Stimulated activated CD4-positive, alpha-beta T cell treated with anti-CD3 and anti-CD28 coated beads, Interleukin-15, amount 100 ng/mL, for 1 hour (primary cell): ENCODE measurements at regions not wholly inside any gene's neighbourhood (a gene's known extent, or its start where the extent isn't known, plus 50 kb on each side); places are given as distances from the start of the nearest gene placed in this dataset.

ENCODE experiments used
- DNase-seq, 2 donors: peaks; one replicate each; pipeline ENCODE4 v3.0.0-alpha.2; 2020; ENCODE audit warnings: low read depth in 1 of 2, low spot score in 1 of 2

DNA sequence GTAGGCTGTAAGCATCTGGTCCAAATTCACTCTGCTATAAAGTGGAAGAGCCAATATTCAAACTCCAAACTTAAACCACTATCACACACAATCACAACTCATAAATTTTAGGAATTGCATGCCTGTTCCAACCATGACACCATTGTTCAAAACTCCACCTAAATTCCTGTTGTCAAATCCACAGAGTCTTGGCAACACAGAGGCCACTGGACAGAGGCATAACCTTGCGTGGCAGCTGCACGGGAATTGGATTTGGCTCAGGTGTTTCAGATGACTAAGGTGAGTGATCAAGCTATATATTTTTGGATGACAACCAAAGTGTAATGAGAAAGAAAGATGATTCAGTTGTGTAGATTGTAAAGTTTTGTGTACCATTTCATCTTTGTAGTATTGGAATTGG, 422.7 kb upstream of the TNP1 start:
- no peak for DNase-seq

- no peak for DNase-seq
These were observed 419.7 kb upstream of the TNP1 start for GRCh38 chr2:217279556-217279955.

DNA sequence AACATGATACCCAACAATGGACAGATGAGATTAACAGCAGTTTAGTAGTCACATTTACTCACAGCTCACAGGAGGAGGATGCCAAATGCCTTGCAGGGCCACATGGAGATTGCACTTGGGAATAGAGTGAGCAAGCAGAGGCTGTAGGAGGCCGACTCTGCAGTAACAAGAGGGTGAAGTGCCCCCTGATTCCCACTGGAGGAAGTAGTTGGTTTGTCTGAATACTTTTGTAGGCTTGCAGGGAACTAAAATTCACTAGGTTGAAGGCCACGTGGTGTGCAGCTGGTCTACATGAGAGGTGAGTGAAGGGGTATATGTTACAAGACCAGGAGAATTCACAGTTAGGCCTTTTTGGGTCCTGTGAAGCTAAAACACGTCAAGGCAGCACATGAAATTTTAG, 419.3 kb upstream of the TNP1 start:
- no peak for DNase-seq

DNA sequence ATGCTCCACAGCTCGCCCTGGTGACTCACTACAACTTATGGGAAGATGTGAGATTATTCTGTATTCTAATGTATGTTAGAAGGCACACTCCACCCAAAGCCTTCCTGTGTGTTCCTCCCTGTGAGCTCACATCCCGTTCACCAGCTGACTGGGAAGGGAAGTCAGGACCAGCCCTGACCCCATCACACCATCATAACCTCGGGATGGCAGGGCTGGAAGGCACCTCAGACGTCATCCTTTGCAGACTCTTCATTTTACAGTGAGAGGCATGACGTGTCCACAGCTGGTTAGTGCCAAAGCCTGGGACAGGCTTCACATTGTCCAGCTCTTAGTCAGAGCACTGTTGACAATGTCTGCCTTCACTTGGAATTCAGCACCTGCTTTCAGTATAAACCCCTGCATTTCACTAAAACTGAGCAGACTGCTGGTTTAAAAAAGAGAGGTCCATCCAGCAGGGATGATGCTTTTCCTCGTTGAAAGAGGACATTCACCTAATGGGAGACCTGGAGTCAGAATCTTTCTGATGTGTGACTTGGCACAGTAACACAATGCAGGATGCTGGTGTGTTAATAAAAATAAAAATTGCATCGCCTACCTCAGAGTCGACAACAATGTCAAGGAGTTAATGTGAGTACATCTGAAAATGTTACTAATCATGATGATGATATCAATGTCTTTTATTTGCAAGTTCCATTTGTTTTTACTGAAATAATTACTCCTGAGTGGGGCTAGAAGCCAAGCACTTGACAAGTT, 418.0 kb upstream of the TNP1 start:
- DNase-seq, result no peak

- DNase-seq, result no peak
These were observed 416.6 kb upstream of the TNP1 start for GRCh38 chr2:217276433-217276832.

DNA sequence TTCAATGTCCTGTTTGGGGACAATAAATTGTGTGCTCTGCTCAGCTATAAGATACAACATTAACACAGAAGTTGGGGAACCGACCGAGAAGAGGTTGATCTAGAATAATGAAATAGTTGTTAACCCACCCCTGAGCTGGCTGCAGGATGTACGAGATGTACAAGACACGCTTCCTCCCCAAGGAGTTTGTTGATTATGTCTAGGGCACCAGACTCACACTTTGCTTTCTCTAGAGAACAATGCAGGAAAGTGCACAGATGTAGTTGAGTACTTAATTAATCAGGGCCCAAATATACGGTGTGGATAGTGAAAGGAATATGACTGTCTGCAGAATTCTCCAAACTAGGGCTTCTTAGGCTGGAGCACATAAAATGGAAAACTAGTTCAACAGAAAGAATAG, 415.2 kb upstream of the TNP1 start:
- DNase-seq, result no peak

- DNase-seq, result no peak
These were observed 414.7 kb upstream of the TNP1 start for GRCh38 chr2:217274578-217274977.

DNA sequence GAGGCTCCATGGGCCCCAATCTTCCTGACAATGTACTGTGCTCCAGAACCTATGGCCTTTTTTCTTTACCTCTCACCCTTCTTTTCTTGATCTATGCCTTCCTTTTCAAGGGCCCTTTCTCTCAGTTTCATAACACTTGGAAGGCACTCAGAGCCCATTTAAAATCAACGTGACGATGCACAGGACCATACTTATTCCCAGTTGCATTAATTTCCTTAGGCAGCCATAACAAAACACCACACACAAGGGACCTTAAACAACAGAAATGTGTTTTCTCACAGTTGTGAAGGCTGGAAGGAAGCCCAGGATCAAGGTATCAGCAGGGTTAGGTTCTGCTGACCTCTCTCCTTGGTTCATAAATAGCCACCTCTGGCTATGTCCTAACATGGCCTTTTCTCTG, 414.0 kb upstream of the TNP1 start:
- DNase-seq, result no peak

- DNase-seq, result no peak
These were observed 413.3 kb upstream of the TNP1 start for GRCh38 chr2:217273162-217273561.

GRCh38 chr2:217271813-217272212, 411.9 kb upstream of the TNP1 start:
- DNase-seq, result no peak

- no peak for DNase-seq
These were observed 410.7 kb upstream of the TNP1 start for GRCh38 chr2:217270485-217271121.

DNA sequence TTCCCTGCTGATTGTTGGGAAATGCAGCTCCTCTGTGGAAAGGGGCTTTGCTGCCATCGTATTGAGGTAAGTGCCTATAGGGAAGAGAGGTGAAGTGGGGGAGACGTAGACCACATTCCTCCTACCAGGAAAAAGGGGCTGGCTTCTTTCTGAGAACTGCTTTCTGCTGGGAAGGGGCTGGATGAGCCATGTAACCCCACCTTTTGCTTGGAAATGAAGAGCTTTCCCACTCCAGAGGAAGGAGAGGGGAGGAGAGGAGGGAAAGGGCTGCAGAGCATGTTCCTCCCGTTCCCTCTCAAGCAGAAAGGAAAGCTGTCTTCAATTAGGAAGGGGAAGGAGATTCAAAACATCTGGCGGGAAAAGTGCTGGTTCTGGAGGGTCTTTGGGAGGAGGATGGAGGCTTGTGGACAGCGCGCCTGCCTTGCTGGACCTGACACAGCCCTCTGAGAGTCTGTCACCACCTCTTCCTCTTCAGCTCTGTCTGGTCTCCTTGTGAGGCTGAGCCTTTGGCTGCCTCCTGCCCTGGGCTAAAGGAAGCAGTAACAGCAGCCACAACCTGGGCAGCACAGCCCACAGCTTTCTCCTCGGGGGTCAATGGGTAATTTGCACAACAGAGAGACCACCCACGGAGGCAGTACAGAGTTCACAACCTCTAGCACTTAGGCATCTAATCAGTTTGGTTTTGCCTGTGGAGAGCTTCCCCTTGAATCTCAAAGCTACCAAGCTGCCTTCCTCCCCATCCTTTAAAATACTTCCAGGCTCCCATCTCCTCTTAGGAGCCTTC, 410.0 kb upstream of the TNP1 start:
- no peak for DNase-seq

DNA sequence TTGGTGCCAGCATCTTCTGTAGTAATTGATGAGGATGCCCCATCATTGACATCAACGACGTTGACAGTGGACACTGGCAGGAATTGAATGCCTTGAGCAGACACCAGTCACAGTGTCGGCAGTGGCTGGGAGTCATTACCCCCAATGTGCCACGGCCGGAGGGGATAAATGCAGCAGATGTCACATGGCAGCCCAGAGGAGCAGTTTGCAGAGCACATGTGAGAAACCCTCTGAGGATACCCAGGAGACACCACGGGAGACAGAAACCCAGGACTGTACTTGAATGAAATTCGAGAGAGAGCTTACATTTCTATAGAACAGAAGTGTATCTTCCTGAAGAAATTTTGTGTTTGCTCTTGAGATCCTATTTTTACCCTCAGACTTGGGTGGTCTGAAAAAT, 409.1 kb upstream of the TNP1 start:
- no peak for DNase-seq

- DNase-seq, result no peak
These were observed 407.9 kb upstream of the TNP1 start for GRCh38 chr2:217267758-217268157.

DNA sequence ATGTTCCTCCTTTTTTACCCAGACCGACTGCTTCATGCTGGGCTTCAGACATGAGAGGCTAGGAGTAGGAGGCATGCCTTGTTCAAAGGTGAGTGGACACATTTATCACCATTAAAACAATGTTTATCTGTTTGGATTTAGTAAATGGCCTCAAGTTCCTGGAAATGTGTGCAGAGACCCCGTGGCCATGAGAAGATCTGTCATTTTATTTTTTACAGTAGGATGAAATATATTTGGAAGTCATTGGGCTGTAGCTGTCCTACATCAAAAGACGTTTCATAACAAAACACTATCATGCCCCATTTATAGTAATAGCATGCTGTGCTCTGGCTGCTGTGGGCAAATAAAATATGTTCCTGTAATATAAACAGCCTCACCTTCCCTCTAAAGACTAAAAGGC, 403.9 kb upstream of the TNP1 start:
- DNase-seq, result no peak

DNA sequence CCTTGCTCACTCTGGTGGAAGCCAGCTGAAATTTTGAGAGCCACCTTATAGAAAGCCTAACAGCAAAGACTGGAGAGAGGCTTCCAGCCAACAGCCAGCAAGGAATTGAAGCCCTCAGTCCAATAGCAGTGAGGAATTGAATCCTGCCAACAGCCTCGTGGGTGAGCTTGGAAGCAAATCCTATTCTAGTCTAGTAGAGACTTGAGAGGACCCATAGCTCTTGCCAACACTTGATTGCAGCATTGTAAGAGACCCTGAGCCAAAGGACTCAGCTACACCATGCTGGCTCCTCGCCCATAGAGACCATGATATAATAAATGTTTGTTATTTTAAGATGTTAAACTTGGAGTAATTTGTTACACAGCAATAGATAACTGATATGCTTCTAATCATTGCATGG, 403.0 kb upstream of the TNP1 start:
- no peak for DNase-seq

DNA sequence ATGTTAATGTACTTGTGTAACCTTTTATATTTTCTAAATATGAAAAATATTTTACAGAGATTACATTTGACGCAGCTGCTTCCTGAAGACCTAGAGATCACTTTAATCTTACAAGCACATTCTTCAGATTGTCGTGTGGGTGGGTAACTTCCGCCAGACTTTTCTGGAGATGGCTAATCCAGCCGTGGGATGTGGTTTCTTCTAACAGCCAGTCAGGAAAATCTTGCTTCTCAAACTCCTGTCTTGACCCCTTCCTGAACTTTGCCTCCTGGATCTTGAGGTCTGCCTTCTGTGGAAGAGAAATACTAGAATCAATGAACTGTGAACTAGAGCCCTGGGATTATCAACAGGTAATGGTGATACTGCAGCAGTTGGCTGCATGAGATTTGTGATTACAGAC, 401.6 kb upstream of the TNP1 start:
- DNase-seq, result no peak

DNA sequence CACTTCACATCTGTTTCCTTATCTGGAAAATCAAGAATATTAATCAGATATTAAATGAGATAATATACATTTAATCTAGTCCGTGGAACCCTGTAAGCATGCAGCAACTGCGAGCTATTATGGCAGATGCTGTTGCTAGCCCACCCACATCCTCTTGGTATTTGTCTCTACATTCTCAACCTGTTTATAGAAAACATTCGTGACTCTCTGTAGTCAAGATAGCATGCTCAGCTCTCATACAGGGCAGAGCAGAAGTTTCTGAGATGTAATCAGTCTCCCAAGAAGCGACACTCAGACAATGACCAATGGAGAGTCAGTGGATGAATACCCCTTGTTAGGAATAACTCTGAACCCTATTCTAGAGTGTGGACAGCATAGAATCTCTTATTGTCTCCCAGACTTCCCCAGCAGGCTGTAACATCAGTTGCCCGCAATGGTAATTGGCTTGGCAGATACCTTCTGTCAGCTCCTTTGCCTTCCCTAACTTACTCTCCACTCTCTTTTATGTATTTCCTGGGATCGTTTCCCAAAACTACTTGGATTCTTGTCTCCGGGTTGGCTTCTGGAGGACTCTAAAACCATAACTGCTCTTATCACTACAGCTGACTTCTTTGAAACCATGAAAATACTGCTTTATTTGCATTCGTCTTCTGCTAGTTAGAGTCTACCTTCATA, 400.7 kb upstream of the TNP1 start:
- DNase-seq, result no peak

DNA sequence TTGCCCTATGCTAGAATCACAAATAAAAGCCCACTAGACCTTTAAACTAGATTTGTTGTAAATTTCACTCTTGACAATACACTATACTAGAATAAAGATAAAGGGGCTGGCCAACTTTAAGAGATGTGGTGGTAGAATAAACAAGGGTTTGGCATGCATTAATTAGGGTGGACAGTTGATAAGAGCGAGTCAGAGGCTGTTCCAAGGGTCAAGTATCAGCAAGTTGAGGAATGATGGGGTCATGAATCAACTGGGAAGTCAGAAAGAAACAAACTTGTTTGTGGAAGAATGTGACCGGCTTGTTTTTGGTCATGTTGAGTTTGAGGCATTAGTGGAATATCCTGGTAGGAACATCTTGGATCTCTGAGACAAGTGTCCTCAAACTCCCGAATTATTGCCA, 398.3 kb upstream of the TNP1 start:
- DNase-seq, result no peak

DNA sequence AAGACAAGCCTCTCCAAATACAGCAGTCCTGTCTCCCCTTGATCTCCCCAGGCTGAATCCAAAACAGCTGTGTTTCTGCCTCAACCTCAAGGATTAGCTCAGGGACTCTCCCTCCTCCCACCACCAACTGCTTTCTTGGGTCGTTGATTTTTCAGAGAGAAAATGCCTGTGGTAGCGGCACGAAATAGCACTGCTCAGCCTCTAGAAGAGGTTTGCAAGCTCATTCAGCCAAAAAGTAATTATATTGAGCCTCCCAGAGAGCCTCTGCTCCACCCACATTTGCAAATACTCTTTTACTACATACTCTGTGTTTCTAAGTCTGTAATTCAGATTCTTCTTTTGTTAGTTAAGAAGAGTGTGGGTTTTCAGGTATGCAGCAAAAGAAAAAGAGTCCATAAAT, 396.4 kb upstream of the TNP1 start:
- DNase-seq, result no peak

DNA sequence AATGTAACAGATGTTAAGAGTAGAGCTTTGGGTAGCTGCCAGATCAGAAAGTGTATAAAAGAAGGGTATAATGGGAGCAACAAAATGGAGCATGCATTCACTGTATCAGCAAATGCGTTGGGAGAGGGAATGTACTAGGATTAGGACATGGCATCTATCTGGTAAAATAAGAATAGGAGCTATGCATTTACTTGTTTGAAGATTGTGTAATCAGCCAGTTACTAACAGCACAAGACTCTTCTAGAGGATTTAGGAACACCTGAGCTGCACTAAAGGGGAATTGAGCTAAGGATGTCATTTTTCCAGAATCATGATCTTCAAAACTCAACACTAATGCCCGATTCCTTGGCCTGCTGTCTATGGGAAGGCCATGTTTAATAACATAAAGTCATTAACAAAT, 394.2 kb upstream of the TNP1 start:
- DNase-seq, result no peak

- DNase-seq, result no peak
These were observed 392.3 kb upstream of the TNP1 start for GRCh38 chr2:217252181-217252580.
